HG02763 (cell line): ENCODE measurements at regions not wholly inside any gene's neighbourhood (a gene's known extent, or its start where the extent isn't known, plus 50 kb on each side); places are given as distances from the start of the nearest gene placed in this dataset.
"Not testable (repeated sequence)": the region's sequence is repeated elsewhere in the genome, so short reads cannot be mapped to it uniquely, and the experiment has no call there.

Experiments used
- ATAC-seq: cut with Tn5 transposase; IDR thresholded peaks from one replicate; pipeline ENCODE4 v1.9.1; 2021; ENCODE audit warnings: mild to moderate bottlenecking, moderate library complexity; ENCODE audit not compliant: unreplicated experiment

DNA sequence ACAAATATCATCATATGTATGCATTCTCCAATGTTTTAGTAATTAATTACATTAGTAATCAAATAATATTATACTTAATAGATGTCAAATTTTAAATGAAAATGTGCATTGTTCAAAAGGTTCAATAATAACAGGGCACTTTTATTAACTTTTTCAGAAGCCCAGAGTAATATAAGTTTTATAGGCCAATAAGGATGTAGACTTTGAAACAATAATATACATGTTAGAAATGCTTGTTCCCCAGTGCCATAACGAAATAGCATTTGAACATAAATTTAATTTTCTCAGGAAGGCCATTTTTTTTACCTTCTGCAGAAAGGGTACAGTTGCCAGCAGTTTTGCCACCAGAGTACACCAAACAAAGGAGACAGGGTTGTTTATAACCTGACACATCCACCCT lies 1133.9 kb upstream of the LRRTM3 start:
- no peak for ATAC-seq

DNA sequence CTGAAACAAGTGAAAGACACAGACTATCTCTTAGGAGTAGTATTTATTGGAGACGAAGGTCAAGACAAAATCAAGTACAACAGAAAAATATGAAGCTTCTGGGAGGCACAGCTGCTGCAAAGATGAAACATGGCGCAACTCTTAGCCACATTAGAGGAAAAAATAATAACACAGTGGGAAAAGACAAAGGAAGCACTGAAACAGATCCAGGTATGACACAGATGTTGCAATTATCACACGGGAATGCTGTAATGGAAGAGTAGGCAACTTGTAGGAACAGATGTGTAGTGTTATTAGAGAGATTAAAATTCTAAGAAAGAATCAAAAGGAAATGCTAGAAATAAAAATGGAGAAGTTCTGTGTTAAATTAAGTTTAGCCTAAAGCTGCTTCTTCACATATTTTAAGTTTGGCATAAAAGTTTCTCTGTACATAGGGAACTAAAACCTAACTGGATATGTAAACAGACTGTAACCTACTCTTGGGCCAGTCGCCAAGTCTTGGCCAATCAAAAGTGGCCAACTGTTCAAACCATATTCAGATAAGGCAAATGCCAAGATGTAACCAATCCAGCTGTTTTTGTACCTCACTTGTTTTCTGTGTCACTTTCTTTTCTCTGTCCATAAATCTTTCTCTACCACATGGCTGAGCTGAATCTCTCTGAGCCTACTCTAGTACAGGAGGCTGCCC lies 1132.0 kb upstream of the LRRTM3 start:
- ATAC-seq, result no peak

DNA sequence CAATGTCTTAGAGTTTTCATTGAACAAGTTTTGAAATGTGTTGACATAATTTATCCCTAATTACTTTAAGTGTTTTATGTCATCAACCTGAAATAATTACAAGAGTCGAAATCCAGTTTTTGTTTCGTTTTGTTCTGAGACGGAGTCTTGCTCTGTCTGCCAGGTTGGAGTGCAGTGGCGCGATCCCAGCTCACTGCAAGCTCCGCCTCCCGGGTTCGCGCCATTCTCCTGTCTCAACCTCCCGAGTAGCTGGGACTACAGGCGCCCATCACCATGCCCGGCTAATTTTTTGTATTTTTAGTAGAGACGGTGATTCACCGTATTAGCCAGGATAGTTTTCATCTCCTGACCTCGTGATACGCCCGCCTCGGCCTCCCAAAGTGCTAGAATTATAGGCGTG lies 1131.0 kb upstream of the LRRTM3 start:
- ATAC-seq, result not testable (repeated sequence)

DNA sequence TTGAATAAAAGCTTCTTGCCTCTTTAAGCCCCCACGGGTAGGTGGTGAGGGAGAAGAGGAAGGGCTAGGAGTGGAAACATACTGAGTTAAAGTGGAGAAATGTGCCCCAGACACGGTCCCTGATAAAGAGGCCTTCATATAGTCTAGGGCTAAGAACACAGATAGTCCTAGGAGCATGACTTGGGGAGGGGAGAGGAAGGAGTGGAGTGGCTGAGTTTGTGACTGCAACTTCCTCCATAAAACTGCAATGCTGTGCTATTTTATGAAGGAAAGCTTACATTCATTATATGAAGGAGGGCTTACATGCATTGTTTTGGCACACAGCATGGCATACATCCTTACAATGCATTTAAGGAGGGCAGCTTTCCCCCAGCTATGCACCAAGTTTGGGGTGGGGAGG lies 1129.4 kb upstream of the LRRTM3 start:
- ATAC-seq, result no peak

DNA sequence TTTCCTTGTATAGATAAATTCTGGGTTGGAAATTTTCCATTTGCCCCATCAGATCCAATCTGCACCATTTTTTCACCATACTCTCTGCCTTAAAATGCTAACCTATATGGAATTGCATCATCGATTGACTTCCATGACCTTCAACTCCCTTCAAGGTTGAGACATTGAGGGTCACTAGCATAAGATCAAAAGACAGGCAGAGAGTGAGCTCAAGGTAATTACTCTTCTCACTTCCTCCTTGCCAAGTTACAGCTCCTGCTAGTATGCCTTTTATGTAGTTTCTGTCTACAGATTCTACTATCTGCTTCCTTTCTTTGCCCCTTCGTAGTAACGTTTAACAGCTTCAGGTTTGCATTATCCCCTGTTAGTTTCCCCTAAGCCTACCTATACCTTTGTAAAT lies 1127.7 kb upstream of the LRRTM3 start:
- ATAC-seq, result no peak

DNA sequence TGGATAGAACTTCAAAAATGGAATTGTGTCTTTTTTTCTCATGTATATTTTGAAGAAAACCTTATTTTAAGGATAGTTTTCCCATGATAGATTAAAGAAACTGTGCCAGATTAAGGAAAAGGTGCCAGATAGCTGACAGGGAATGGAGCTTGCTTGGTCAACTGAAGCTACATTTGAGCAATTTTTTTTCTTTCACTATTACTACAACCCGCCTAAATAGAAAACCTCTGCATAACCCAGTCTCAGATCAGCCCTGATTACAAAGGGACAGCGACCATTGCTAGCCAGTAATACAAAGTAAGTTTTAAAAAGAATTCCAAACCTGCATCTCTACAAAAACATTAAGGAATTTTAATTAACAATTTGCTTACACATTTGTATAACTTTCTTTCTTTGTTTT lies 1123.4 kb upstream of the LRRTM3 start:
- ATAC-seq, result no peak

DNA sequence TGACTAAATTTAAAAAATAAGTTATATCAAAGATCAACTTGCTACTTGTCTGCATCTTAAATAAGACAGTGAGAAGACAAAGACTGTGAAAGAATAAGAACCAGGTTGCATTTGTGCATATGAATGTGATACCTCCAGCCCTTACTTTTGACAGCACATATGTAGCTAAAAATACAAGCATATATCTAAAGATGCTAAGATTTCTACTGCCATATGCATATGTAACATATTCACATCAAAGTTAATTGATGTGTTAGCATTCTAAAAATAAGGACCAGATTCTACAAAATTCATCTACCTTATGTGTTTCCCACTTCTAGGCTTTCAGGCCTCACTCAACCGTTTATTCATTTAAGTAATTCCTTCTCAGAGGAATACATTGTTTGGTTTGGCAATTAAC lies 1120.3 kb upstream of the LRRTM3 start:
- ATAC-seq, result no peak

DNA sequence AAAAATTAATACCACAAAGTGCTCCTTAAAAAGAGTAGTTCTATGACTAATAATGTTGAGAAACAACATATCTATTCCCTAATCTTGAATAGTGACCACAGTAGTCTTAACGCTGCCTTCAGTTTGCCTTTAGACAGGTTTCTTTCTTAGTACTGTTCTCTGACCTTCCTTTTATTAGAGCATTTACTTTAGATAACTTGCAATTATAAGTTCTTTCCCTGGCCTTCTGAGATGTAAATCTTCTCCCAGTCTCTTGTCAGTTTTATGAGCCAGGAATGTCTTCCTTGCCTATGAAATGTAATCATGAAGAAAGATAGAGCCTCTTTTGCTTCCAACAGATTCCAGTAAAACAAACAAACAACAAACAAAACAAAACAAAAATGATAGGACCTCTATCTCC lies 1119.8 kb upstream of the LRRTM3 start:
- no peak for ATAC-seq

DNA sequence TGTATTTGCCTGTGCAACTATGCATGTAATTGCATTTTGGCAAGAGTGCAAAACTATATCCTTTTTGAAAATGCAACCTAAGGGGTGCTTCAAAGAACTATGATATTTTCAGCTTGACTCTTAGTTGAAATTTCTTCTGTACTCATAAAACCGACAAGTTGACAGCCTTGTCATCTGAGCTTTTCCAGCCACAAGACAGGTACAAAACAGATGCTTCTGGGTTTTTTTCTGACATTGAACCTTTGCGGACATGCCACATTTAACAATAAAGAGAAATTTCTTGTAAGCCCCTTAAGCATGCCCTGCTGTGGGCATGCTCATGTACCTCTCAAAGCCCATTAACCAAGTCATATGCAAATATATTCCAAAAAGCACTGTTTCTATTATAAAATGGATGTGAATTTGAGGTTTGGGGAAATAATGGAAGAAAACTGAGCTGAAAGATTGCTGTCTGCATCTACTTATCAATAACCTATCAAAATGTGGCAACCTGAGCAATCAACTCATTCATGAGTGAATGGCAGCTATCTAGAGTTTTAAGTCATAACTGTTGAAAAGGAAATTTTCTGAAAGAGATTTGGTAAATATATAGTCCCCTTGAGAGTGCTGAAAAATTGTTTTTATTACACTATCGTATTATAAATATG lies 1117.0 kb upstream of the LRRTM3 start:
- ATAC-seq, result no peak

DNA sequence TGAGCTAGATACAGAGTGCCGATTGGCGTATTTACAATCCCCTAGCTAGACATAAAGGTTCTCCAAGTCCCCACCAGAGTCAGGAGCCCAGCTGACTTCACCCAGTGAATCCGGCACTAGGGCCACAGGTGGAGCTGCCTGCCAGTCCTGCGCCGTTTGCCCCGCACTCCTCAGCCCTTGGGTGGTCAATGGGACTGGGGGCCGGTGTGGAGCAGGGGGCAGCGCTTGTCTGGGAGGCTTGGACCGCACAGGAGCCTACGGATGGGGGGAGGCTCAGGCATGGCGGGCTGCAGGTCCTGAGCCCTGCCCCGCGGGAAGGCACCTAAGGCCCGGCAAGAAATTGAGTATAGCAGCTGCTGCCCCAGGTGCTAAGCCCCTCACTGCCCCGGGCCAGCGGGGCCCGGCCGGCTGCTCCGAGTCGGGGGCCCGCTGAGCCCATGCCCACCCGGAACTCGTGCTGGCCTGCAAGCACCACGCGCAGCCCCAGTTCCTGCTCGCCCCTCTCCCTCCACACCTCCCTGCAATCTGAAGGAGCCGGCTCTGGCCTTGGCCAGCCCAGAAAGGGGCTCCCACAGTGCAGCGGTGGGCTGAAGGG lies 1113.8 kb upstream of the LRRTM3 start:
- ATAC-seq, result no peak

DNA sequence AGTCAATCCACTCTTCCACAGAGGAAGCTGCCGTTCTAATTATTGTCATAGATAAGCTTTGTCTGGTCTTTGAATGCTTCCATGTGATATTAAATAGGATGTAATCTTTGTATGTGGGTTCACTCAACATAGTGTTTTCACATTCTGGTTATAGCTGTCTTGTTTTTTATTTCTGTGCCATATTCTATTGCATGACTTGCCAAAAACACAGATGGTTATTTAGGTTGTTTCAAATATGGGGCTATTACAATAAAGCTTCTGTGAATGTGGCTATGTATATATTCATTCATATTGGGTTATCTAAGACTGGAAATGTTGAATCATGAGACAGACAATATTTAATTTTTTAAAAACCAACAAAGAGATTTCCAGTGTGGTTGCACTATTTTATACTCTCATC lies 1109.3 kb upstream of the LRRTM3 start:
- ATAC-seq, result no peak

DNA sequence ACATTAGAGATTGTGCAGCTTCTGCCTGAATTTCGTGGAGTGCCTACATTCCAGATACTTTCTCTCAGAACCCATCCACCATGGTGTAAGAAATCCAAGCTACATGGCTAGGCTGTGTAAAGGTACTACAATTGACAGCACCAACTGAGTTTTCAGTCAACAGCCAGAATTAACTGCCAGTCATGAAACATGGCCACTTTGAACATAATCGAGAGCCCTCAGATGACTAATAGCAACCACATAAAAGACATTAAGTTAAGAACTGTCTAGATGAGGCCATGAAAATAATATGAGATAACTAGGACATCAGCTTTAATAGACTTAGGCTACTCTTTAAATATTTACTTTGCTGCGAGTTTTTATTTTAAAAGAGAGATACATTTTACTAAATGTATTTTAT lies 1106.8 kb upstream of the LRRTM3 start:
- ATAC-seq, result no peak

DNA sequence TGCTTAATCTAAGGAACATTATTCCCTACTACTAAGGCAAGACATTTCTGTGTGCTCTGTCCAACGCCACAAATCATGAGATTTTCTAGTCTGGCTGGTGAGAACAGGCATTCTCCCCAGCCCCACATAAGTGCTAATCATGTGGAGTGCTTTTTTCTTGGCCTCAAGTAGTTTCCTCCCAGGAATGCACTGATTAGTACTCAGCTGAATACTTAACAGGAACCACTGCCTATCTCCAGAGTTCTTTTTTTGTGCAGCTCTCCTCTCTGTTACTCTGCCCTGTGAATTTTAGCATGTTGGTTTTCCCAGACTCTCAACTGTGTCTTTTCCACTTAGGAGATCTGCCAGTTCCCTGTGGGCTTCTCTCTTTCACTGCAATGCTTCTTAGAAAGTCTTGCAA lies 1098.5 kb upstream of the LRRTM3 start:
- ATAC-seq, result no peak

DNA sequence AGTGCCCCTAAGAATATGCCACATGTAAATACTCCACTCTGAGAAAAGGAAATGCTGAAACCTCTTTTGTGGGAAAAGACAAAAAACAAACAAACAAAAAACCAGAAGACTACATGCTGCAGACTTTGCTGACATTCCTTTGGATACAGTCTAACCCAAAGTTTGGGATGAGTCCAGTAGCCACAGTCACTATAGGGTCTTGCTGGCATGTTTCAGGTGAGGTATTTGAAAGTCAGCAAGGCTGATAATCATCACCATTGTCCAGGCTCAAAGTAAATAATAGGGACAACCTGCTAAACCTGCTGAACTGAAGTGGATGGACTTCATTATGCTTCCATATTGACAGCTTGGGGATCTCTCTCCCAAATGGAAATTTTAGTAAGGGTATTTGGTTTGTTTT lies 1087.0 kb upstream of the LRRTM3 start:
- no peak for ATAC-seq

DNA sequence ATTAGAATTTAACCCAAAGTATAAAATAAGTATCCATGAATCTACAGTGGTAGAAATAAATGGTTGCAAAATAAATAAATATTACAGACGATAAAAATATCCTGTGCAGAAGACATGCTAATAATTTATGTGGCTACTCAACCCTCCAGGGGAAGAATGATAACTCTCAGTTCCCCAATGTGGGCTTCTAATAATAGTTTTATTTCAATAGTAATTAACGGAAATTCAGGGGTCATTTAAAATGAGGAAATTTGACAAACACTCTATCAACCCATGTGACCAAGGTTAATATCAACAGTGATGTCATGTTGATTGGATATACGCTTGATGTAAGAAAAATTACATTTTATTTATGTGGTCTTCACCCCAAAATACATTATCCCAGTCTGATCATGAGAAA lies 1082.6 kb upstream of the LRRTM3 start:
- no peak for ATAC-seq

DNA sequence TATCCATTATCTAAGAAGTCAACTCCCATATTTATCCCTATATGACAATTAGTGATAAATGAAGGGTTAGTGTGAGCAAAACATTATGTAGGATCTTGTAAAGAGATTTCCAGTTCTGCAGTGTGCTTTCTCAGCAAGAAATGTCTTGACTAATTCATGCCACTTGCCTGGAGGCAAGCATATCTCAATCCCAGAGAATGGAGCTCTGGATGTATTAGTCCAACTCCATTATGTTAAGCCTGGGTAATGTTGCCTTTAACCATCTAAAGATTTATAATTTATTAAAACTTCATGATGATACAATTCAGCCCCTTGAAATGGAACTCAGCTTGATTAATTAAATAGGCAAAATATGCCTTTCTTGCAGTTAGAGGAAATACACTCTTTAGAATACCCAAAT lies 1079.9 kb upstream of the LRRTM3 start:
- no peak for ATAC-seq

DNA sequence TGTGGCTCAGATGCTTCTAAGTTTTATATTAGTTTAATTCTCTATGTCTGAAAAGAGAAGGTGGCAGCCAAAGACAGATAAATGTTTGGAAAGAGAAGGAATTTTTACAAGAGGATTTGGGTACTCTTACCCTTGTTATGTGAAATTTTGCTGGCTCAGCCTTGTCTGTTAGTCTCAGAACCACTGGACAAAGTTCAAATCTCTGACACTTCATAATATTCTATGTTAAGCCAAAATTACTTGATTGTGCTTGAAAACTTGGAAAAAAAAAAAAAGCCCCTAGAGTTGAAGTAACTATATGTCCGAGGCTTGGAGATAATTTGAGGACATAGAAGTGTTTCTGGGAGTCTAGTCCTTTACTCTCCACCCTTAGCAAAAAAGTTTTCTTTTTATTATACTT lies 1079.3 kb upstream of the LRRTM3 start:
- ATAC-seq, result no peak

DNA sequence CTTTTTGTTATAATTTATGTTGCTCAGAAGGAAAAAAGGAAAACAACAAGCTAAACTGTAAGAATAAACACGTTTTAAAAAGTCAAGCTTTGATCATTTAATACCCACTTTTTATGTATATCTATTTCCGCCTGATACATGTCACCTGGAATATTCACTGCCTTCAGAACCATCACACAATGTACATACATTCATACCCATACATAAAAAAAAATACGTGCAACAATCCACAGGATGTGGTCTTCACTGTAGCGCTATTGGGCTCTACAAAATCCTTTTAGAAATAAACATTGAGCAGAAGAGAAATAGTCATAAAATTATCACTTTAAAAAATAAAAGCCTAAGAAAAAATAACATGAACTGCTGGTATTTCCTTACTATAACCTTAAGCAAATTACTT lies 1078.9 kb upstream of the LRRTM3 start:
- no peak for ATAC-seq

DNA sequence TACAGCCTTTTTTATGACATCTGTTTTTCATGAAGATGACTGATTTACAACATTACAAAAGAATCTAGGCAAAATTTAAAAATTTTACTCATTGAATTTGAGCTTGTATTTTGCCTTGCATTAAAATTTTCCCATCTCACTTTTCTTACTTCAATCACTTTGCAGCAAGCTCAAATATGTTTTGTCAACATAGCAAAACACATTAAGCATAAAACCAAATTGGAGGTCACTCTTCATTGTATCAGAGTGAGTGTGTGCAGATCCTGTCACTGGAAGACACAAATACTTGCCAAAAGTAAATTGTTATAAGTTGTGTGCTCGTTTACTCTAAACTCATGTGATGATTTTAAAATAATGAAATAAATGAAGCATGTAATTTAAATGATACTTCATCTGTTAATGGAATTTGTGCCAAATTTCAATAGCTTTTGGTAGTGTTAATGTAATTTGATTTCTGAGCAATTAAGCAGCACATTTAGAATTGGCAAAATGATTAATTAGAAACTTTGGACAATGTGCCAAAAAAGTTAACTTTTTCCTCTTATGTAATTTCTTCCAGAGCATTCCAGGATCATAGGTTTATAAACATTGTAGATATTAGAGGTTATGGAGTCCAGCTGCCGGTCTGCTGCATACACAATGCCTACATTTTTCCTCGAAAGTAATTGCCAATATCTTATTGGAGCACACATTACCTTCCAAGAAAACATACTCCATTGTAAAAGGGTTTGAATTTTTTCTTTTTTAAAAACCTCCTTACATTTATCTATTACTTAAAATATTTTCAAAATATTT lies 1078.2 kb upstream of the LRRTM3 start:
- no peak for ATAC-seq

DNA sequence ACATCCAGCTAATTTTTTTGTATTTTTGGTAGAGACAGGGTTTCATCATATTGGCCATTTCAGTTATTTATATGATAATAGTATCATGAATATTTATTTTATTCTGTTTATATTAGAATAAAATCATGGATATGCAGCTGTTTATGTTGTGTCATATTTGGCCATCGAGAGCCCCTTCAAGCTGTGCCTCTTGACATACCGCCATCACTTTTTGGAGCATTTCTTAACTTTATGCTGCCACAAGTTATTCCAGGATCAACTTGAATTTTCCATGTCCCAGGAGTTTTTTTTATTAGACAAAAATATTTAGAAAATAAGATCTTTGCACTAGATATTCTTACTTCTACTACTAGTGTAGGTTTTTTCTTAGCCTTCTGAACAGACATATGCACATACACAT lies 1067.0 kb upstream of the LRRTM3 start:
- no peak for ATAC-seq

DNA sequence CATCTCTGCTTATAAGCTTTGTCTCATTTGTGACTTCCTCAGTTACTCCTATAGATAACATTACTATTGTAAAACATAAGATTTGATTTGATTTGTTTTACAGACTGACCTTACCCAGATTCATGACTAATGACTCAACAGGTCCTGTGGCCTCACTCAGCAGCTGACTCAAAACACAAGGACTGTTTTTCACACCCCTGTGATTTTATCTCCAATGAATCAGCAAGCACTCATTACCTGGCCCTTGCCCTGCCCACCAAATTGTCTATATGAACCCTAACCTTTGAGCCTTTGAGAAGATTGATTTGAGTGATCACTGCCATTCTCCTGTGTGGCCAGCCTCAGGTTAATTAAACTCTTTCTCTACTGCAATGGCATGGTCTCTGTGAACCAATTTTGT lies 1064.6 kb upstream of the LRRTM3 start:
- ATAC-seq, result no peak
